Pancreas (tissue), 10 donors: ENCODE measurements at regions not wholly inside any gene's neighbourhood (a gene's known extent, or its start where the extent isn't known, plus 50 kb on each side); places are given as distances from the start of the nearest gene placed in this dataset.
A peak's percentile ranks its signal among the peaks of the same experiment; 100 is the strongest.

Source experiments
- ATAC-seq, 4 donors: fragments of 200-7000 bp; cut with Tn5 transposase; one replicate each; pipeline versions ENCODE4 v1.8.0 to v1.9.1; 2020; ENCODE audit warnings: mild to moderate bottlenecking in 4 of 4, moderate library complexity in 4 of 4
- DNase-seq, 6 donors: peaks; one replicate each; pipeline ENCODE4 v3.0.0-alpha.2; 2020
- FAIRE-seq: peaks from 2 replicates; lab custom pipeline; 2012; peaks lifted over from hg19 to GRCh38; lab: Jason Lieb, UNC
- H3K27ac ChIP-seq, 4 donors: fragments of 200-600 bp; sonication (generic); 1 replicate in 3 of 4; 2 replicates in 1 of 4; pipeline versions ENCODE4 v1.5.0 to v1.8.0; 2020
- H3K27me3 ChIP-seq, 4 donors: fragments of 200-600 bp; one replicate each; pipeline ENCODE4 v1.8.0; 2021
- H3K36me3 ChIP-seq, 3 donors: fragments of 200-600 bp; sonication (generic) in 1 of 3; one replicate each; pipeline versions ENCODE4 v1.5.0 to v1.8.0; 2020 to 2021
- H3K4me1 ChIP-seq, 3 donors: fragments of 200-600 bp; one replicate each; pipeline ENCODE4 v1.8.0; 2021
- H3K4me3 ChIP-seq, 4 donors: fragments of 200-600 bp; sonication (generic) in 2 of 4; one replicate each; pipeline versions ENCODE4 v1.5.0 to v1.8.0; 2020 to 2021
- H3K9me3 ChIP-seq, 4 donors: fragments of 200-600 bp; one replicate each; pipeline ENCODE4 v1.8.0; 2021
- CTCF ChIP-seq, 4 donors: fragments of 200-600 bp; sonication (generic) in 3 of 4; IDR thresholded peaks; one replicate each; pipeline versions ENCODE4 v1.5.0 to v1.8.0; 2021; ENCODE audit warnings: antibody characterized with exemption in 4 of 4
- WGBS, 2 donors: extraction: QIAGEN DNeasy Blood & Tissue Kit; methylation state at CpG; one replicate each; pipeline ENCODE4 v1.1.7; 2013; 5-methylcytosine and 5-hydroxymethylcytosine counted together
- intact Hi-C, 3 donors: fragments of 100-400 bp; cut with DNase I; formaldehyde crosslinking; loops; one replicate each; pipeline versions ENCODE4 v1.11.1 to v1.14.2; 2022
- donor health status: healthy with polysubstance abuse.
- donor health status: DM: no; HTN: no; CAD: no; lungs with moderate emphysema.
- donor health status: DM: no; HTN: no; CAD: no.
- donor health status: control.
- donor health status: control.
- donor health status: Bipolar disorder and iron deficiency.
- donor health status: DM: yes; HTN: yes; CAD: no.
- donor health status: DM: no; HTN: no; CAD: no.
- donor health status: DM: no; HTN: no; CAD: no.
- donor health status: DM: yes; HTN: yes; CAD: no.

GRCh38 chr12:19780460-19780859, 341.2 kb downstream of the AEBP2 start:
- FAIRE-seq: no peak
- Histone ChIP-seq H3K4me1 (no peaks in the 10 kb centered on the region), H3K36me3 (no peaks in the 10 kb centered on the region), H3K27ac (no peak overlapping the region), H3K4me3 (no peak overlapping the region), H3K9me3 (no peaks in the 10 kb centered on the region), H3K27me3 (no peaks in the 10 kb centered on the region)
- 62 to 86% methylated on average over 6 of the region's 6 CpGs for WGBS, 2 donors
- ATAC-seq: no peak
- TF ChIP-seq CTCF (IDR thresholded peaks at IDR 0.05): no peak
- peak in 1 of 6 donors; percentile 25 for DNase-seq
- intact Hi-C loops: no loop called here

GRCh38 chr12:19783547-19784444, 344.5 kb downstream of the AEBP2 start:
- TF ChIP-seq CTCF (IDR thresholded peaks at IDR 0.05): no peak
- WGBS, 2 donors: 55 to 70% methylated on average over 29 of the region's 29 CpGs
- Histone ChIP-seq H3K36me3 (no peaks in the 10 kb centered on the region), H3K27ac (no peak overlapping the region), H3K4me3 (peak overlapping the region in 2 of 4 donors; percentile 21 to 22), H3K4me1 (no peaks in the 10 kb centered on the region), H3K27me3 (no peaks in the 10 kb centered on the region), H3K9me3 (no peaks in the 10 kb centered on the region)
- intact Hi-C loops: no loop called here
- ATAC-seq (peak; percentile 38 to 73 (median 59)), FAIRE-seq (no peak), DNase-seq (peak in 2 of 6 donors; percentile 45 to 46)

GRCh38 chr12:19792028-19792427, 352.7 kb downstream of the AEBP2 start:
- no peak for TF ChIP-seq CTCF (IDR thresholded peaks at IDR 0.05)
- H3K4me3 ChIP-seq: no peak overlapping the region
- FAIRE-seq (no peak), DNase-seq (no peak), ATAC-seq (no peak)
- no peaks in the 10 kb centered on the region for H3K36me3 ChIP-seq
- H3K4me1 ChIP-seq: no peaks in the 10 kb centered on the region
- H3K27ac ChIP-seq: no peak overlapping the region
- intact Hi-C loops: no loop called here
- no peaks in the 10 kb centered on the region for H3K9me3 ChIP-seq
- no peaks in the 10 kb centered on the region for H3K27me3 ChIP-seq

GRCh38 chr12:19794116-19794515, 354.8 kb downstream of the AEBP2 start:
- no peak for TF ChIP-seq CTCF (IDR thresholded peaks at IDR 0.05)
- Histone ChIP-seq H3K4me1 (no peaks in the 10 kb centered on the region), H3K27me3 (no peaks in the 10 kb centered on the region), H3K27ac (no peak overlapping the region), H3K36me3 (no peaks in the 10 kb centered on the region), H3K4me3 (no peak overlapping the region), H3K9me3 (no peaks in the 10 kb centered on the region)
- DNase-seq (no peak), FAIRE-seq (no peak), ATAC-seq (no peak)
- intact Hi-C loops: no loop called here
- 91 to 93% methylated on average over 1 of the region's 1 CpG for WGBS, 2 donors

GRCh38 chr12:19799216-19799615, 359.9 kb downstream of the AEBP2 start:
- Histone ChIP-seq H3K4me3 (no peak overlapping the region), H3K4me1 (peaks cover 0 to 6% (median 4%) of the 10 kb centered on the region in 3 donors), H3K27me3 (no peaks in the 10 kb centered on the region), H3K27ac (no peak overlapping the region), H3K9me3 (no peaks in the 10 kb centered on the region), H3K36me3 (no peaks in the 10 kb centered on the region)
- DNase-seq (no peak), ATAC-seq (no peak), FAIRE-seq (no peak)
- WGBS, 2 donors: 86 to 88% methylated on average over 7 of the region's 7 CpGs
- intact Hi-C loops: no loop called here
- no peak for TF ChIP-seq CTCF (IDR thresholded peaks at IDR 0.05)
